Karpas-422 (cell line): ENCODE measurements at regions not wholly inside any gene's neighbourhood (a gene's known extent, or its start where the extent isn't known, plus 50 kb on each side); places are given as distances from the start of the nearest gene placed in this dataset.
"Not testable (repeated sequence)": the region's sequence is repeated elsewhere in the genome, so short reads cannot be mapped to it uniquely, and the experiment has no call there.

Experiments
- DNase-seq: peaks from one replicate; pipeline ENCODE4 v3.0.0-alpha.2; 2015
- H2AFZ ChIP-seq: fragments of 200-600 bp; sonication (generic); 2 replicates; pipeline ENCODE4 v1.6.1; 2014; ENCODE audit warnings: antibody characterized with exemption, low read length, mixed read lengths
- H3K27ac ChIP-seq: fragments of 200-600 bp; sonication (generic); 2 replicates; pipeline ENCODE4 v1.5.1; 2014; ENCODE audit warnings: mild to moderate bottlenecking, low read length, moderate library complexity
- H3K27me3 ChIP-seq: fragments of 200-600 bp; sonication (generic); 2 replicates; pipeline ENCODE4 v1.6.1; 2014; ENCODE audit warnings: low read length, mixed read lengths
- H3K36me3 ChIP-seq: fragments of 200-600 bp; sonication (generic); 2 replicates; pipeline ENCODE4 v1.6.1; 2014; ENCODE audit warnings: low read length, mixed read lengths; ENCODE audit not compliant: insufficient read depth
- H3K4me1 ChIP-seq: fragments of 200-600 bp; sonication (generic); 2 replicates; pipeline ENCODE4 v1.6.1; 2014; ENCODE audit warnings: mild to moderate bottlenecking, low read length, mixed read lengths
- H3K4me2 ChIP-seq: fragments of 200-600 bp; sonication (generic); 2 replicates; pipeline ENCODE4 v1.6.1; 2014; ENCODE audit warnings: low read length, low read depth, mild to moderate bottlenecking; ENCODE audit not compliant: poor library complexity, severe bottlenecking
- H3K4me3 ChIP-seq: fragments of 200-600 bp; sonication (generic); 2 replicates; pipeline ENCODE4 v1.5.1; 2014; ENCODE audit warnings: mild to moderate bottlenecking, antibody characterized with exemption, low read length, mixed read lengths
- H3K79me2 ChIP-seq: fragments of 200-600 bp; sonication (generic); 2 replicates; pipeline ENCODE4 v1.6.1; 2014; ENCODE audit warnings: mild to moderate bottlenecking, low read length, mixed read lengths
- H3K9ac ChIP-seq: fragments of 200-600 bp; sonication (generic); 2 replicates; pipeline ENCODE4 v1.6.0; 2014; ENCODE audit warnings: low read length
- H3K9me2 ChIP-seq: fragments of 200-600 bp; sonication (generic), shearing (Covaris generic); replicated peaks from 2 replicates; pipeline ENCODE4 v1.6.0; 2014; ENCODE audit warnings: mild to moderate bottlenecking, low read length, moderate library complexity; ENCODE audit not compliant: insufficient read depth
- H3K9me3 ChIP-seq: fragments of 300-700, 200-600 bp; sonication (generic); 2 replicates; pipeline ENCODE4 v1.6.1; 2014; ENCODE audit warnings: low read length, mixed read lengths
- H4K20me1 ChIP-seq: fragments of 200-600 bp; sonication (generic); 2 replicates; pipeline ENCODE4 v1.6.1; 2014; ENCODE audit warnings: mild to moderate bottlenecking, antibody characterized with exemption, low read length, low read depth; ENCODE audit not compliant: insufficient read depth

DNA sequence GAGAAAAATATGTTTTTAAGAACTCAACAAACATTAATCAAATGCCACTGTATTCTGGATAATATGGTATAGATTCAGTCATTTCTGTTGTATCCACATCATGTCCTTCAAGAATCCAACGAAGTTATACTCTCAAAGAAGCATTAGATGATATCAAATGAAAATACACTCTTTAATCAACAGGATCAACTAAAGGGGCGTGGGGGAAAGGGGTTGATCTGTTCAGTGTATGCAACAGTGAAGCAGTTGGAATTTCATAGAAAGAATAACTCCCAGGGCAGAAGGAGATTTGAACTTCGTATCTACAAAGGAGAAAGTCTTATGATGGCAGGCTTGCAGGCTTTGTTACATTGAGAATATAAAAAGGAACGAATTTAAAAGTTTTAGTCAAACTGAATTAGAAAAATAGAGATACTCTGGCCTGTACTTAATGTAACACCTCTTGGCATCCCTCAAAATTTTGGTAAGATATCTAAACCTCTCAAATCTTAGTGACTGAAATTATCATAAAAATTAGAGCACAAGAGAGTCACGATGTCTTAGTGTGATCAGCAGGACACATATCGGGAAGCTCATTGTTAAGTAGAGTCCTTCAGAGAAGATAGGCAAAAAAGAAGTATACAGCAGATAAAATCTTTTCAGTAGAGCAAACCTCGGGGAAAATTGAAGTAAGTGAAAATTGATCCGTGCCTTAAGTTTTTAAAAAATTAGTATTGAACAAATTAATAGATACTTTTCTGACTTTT is 431.4 kb downstream of the KCNJ18 start:
- no peak overlapping the region for H3K9ac ChIP-seq
- H3K27me3 ChIP-seq: no peaks in the 10 kb centered on the region
- H3K4me3 ChIP-seq: no peak overlapping the region
- H3K4me2 ChIP-seq: no peak overlapping the region
- no peaks in the 10 kb centered on the region for H3K9me3 ChIP-seq
- no peak overlapping the region for H2AFZ ChIP-seq
- H3K27ac ChIP-seq: no peak overlapping the region
- no peak for DNase-seq
- no peaks in the 10 kb centered on the region for H3K79me2 ChIP-seq
- H3K36me3 ChIP-seq: no peaks in the 10 kb centered on the region
- no peaks in the 10 kb centered on the region for H3K4me1 ChIP-seq
- no peaks in the 10 kb centered on the region for H4K20me1 ChIP-seq
- H3K9me2 ChIP-seq: no peaks in the 10 kb centered on the region

DNA sequence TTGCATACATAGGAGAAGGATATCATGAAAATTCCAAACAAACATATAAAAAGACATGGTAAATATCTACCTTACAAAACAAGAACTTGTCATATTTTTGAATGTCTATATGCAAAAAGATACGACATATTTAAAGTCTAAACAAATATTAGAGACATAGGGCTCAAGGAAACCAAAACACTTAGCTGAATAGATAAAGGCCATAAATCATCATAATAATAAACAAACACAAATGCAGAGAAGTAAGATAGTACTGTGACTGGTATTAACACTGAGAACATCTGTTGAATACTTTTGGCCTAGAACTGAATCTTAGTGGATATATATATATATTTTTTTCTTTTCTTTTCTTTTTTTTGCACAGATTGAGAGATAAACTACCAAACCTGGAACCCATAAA is 435.8 kb downstream of the KCNJ18 start:
- Histone ChIP-seq H3K27ac (no peak overlapping the region), H3K79me2 (no peaks in the 10 kb centered on the region), H2AFZ (no peak overlapping the region), H3K9ac (no peak overlapping the region), H3K27me3 (no peaks in the 10 kb centered on the region), H4K20me1 (no peaks in the 10 kb centered on the region), H3K4me2 (no peak overlapping the region), H3K4me1 (no peaks in the 10 kb centered on the region), H3K9me3 (0 out of 2 replicates have a peak, but pooled peaks cover 2% of the 10 kb centered on the region), H3K4me3 (no peak overlapping the region), H3K9me2 (no peaks in the 10 kb centered on the region), H3K36me3 (no peaks in the 10 kb centered on the region)
- no peak for DNase-seq

DNA sequence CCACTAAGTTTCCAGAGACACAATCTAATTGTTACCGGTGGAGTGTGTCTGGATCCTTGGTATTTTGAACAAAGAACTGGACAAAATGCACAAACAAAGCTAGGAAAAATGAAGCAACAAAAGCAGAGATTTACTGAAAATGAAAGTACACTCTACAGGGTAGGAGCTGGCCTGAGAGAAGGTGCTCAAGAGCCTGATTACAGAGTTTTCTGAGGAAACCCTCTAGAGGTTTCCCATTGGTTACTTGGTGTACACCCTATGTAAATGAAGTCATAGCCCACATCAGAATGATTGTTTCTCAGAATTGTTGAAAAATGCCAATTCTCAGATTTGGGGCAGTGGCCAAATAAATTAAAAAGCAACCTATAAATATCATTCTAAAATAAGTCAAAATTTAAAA is 436.4 kb downstream of the KCNJ18 start:
- Histone ChIP-seq H3K9me2 (no peaks in the 10 kb centered on the region), H3K9ac (no peak overlapping the region), H4K20me1 (no peaks in the 10 kb centered on the region), H3K4me1 (no peaks in the 10 kb centered on the region), H3K27me3 (no peaks in the 10 kb centered on the region), H2AFZ (no peak overlapping the region), H3K27ac (no peak overlapping the region), H3K36me3 (no peaks in the 10 kb centered on the region), H3K79me2 (no peaks in the 10 kb centered on the region), H3K4me3 (no peak overlapping the region), H3K4me2 (no peak overlapping the region), H3K9me3 (peaks cover 5% of the 10 kb centered on the region; the same call in 1 of the 2 replicates)
- no peak for DNase-seq

DNA sequence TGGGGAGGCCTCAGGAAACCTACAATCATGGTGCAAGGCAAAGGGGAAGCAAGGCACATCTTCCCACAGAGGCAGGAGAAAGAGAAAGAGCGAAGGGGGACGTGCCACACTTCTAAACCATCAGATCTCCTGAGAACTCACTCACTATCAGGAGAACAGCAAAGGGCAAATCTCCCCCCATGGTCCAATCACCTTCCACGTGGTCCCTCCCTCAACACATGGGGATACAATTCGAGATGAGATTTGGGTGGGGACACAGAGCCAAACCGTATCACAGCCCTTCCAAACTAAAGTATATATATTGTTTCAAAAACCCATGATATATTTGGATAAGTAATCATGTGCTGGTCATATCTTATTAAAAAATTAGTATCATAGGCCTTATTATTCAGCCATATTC is 437.6 kb downstream of the KCNJ18 start:
- not testable (repeated sequence) for H2AFZ ChIP-seq, H3K27ac ChIP-seq, H3K36me3 ChIP-seq, H3K4me2 ChIP-seq, H3K27me3 ChIP-seq, H3K4me1 ChIP-seq, H3K79me2 ChIP-seq, H4K20me1 ChIP-seq, H3K9me2 ChIP-seq, H3K9ac ChIP-seq, H3K9me3 ChIP-seq, H3K4me3 ChIP-seq, DNase-seq

DNA sequence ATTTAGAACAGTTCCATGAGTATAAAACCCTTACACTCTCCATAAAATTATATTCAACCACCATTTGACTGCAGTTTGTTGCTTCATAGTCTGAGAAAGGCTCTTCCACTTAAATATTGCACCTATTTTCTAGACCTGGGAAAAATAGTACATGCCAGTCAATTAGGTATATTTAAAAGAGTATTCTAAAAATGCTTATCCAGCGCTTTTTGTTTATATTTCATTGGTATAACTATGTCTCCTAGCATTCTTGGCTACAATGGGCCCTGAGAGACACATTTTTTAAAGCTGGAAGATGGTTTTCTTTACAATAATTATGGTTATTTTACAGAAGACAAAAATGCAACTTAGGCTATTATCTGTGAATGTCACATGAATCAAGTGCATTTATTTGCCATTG is 439.4 kb downstream of the KCNJ18 start:
- H3K9me2 ChIP-seq: no peaks in the 10 kb centered on the region
- no peak for DNase-seq
- H3K27me3 ChIP-seq: no peaks in the 10 kb centered on the region
- H3K9me3 ChIP-seq: peaks cover 5% of the 10 kb centered on the region; the same call in 1 of the 2 replicates
- H3K79me2 ChIP-seq: no peaks in the 10 kb centered on the region
- no peak overlapping the region for H3K4me2 ChIP-seq
- no peak overlapping the region for H3K27ac ChIP-seq
- H3K4me3 ChIP-seq: no peak overlapping the region
- H3K36me3 ChIP-seq: no peaks in the 10 kb centered on the region
- no peaks in the 10 kb centered on the region for H3K4me1 ChIP-seq
- H2AFZ ChIP-seq: no peak overlapping the region
- H3K9ac ChIP-seq: no peak overlapping the region
- no peaks in the 10 kb centered on the region for H4K20me1 ChIP-seq

DNA sequence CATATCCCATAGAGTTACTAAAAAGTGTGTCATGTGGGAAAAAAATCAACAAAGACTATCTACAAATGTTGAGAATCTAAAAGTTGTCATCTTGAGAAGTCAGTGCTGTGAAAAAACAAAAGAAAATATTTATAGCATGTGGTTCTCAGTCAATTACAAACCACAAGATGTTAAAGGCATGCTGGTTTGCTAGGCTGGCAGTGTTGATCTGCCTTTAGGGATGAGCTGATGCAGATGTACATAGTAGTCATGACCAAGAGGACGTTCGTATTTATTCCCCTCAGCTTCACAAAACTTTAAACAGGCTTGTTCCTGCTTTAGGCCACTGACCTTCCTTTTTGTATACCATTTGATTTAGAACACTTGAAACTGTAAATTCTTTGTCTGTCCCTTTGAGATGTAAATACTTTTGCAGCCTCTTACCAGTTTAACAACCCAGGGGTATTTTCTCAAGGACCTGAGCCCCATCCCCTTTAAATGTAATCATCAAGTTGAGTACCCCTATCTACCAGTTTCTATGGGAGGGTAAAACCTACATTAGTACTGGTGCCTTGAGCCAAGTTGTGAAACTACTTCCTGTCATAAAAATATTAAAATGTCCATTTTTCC is 446.6 kb downstream of the KCNJ18 start:
- no peak for DNase-seq
- H3K9me2 ChIP-seq: no peaks in the 10 kb centered on the region
- no peaks in the 10 kb centered on the region for H4K20me1 ChIP-seq
- no peaks in the 10 kb centered on the region for H3K79me2 ChIP-seq
- H3K9me3 ChIP-seq: peaks cover 11% of the 10 kb centered on the region; the same call in 1 of the 2 replicates
- H3K4me2 ChIP-seq: no peak overlapping the region
- H3K4me1 ChIP-seq: no peaks in the 10 kb centered on the region
- no peaks in the 10 kb centered on the region for H3K27me3 ChIP-seq
- no peaks in the 10 kb centered on the region for H3K36me3 ChIP-seq
- no peak overlapping the region for H3K4me3 ChIP-seq
- no peak overlapping the region for H3K9ac ChIP-seq
- no peak overlapping the region for H2AFZ ChIP-seq
- no peak overlapping the region for H3K27ac ChIP-seq

DNA sequence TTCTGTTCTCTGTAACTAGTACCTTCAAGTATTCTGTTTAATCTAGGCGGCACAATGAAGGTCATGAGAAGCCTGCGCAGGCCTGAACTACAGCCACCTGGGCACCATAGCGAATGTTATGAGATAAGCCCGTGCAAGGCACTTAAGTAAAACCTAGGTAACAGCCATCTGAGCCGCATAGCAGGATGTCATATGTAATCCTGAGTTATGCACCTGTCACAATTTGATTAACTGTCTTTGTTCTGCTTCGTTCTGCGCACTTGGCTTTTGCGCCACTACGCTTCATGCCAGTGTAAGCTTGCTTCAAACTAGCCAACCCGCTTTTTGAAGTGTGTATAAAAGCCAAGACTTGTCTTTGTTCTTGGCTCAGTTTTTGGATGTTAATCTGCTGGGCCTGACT is 449.8 kb downstream of the KCNJ18 start:
- no peaks in the 10 kb centered on the region for H3K27me3 ChIP-seq
- no peak overlapping the region for H3K27ac ChIP-seq
- no peaks in the 10 kb centered on the region for H3K9me2 ChIP-seq
- no peaks in the 10 kb centered on the region for H4K20me1 ChIP-seq
- H3K9ac ChIP-seq: no peak overlapping the region
- no peaks in the 10 kb centered on the region for H3K4me1 ChIP-seq
- H3K4me2 ChIP-seq: no peak overlapping the region
- H3K4me3 ChIP-seq: no peak overlapping the region
- H3K79me2 ChIP-seq: no peaks in the 10 kb centered on the region
- no peak for DNase-seq
- H3K36me3 ChIP-seq: no peaks in the 10 kb centered on the region
- peaks cover 11% of the 10 kb centered on the region; the same call in 1 of the 2 replicates for H3K9me3 ChIP-seq
- H2AFZ ChIP-seq: no peak overlapping the region

DNA sequence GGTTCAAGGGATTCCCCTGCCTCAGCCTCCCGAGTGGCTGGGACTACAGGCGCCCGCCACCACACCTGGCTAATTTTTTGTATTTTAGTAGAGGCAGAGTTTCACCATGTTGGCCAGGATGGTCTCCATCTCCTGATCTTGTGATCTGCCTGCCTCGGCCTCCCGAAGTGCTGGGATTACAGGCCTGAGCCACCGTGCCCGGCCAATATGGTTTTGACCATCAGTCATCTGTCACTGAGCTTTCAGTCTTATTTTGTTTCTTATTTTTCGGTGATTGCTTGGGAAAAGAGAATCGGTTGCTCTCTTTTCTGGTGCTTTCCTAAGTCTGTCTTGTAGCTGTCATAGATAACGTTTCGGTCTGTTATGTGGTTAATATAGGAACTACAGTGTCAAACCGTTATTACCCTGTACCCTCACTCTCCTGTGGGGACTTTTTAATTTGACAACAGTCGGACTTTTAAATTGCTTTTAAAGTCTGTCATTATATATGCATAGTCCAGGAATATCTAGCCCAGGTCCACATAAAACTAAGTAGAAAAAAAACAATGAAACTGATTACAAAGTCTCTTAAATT is 453.4 kb downstream of the KCNJ18 start:
- Histone ChIP-seq H3K4me2 (no peak overlapping the region), H3K27me3 (no peaks in the 10 kb centered on the region), H3K27ac (no peak overlapping the region), H3K9me3 (peaks cover 5% of the 10 kb centered on the region; the same call in 1 of the 2 replicates), H3K9ac (no peak overlapping the region), H3K79me2 (no peaks in the 10 kb centered on the region), H3K4me3 (no peak overlapping the region), H3K4me1 (no peaks in the 10 kb centered on the region), H3K36me3 (no peaks in the 10 kb centered on the region), H3K9me2 (no peaks in the 10 kb centered on the region), H4K20me1 (no peaks in the 10 kb centered on the region), H2AFZ (no peak overlapping the region)
- no peak for DNase-seq
